ENCODE measurements at regions not wholly inside any gene's neighbourhood (a gene's known extent, or its start where the extent isn't known, plus 50 kb on each side); places are given as distances from the start of the nearest gene placed in this dataset.
"Not testable (repeated sequence)": the region's sequence is repeated elsewhere in the genome, so short reads cannot be mapped to it uniquely, and the experiment has no call there.

DNA sequence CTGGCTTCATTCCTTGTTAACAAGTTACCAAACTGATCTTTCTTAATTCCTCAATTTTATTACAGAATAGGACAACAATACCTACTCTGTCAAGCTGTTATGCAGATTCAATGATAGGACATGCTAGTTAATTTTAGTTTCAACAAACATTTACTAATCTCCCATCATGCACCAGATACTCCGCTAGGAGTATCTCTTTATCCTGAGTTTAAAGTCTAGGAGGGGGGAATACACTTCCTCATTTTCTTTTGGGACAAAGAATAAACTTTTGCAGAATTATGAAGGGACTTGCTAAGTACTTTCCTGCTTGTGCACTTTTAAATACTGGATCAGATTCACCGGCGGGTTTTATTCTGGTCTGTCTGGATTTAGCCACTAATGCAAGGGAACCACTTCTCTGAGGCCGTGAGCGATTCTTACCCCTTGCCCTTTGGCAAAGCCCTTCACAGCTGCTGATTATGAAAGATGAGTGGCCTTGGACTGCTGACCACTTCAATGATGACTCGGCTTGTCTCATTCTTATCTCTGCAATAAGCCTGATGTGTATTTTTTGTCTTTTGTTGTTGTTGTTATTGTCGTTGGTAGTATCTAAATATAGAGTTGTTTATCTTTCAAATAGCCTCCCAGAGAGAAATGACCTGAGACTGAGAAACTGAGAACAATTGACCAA, 73.9 kb downstream of the RMI1 start:
- DNase-seq = no peak

DNA sequence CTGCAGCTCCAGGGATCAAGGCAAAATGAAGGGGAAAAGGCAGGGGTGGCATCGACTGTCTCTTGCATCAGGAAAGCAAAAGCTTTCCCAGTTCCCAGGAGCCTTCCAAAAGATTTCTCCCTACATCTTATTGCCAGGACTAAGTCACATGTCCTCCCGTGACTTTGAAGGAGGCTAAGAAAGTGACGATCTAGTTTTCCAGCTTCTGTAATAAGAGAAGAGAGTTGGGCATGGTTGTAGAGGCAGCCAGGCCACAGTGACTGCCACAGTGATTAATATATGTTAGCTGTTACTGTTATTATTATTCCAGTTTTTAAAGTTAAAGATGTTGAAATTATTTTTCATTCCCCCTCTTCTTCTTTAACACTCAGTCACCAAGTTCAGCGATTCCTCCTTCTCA, 77.1 kb downstream of the RMI1 start:
- no peak for DNase-seq

DNA sequence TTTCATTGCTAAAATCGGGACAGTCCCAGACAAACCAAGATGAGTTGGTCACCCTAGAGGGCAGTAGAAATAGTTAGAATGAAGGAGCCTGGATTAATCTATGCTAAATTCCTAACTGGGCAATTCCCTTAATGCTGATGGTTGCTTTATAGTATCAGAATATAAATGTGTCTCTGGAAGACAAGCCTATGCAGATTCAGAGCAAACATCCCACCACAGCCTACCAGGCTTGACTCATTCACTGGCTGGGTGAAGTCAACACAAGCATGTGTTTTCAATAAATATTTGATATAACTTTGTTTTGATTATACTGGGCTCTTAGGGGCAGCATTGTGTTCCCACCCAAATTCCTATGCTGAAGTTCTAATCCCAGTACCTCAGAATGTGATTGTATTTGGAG, 79.3 kb downstream of the RMI1 start:
- no peak for DNase-seq

DNA sequence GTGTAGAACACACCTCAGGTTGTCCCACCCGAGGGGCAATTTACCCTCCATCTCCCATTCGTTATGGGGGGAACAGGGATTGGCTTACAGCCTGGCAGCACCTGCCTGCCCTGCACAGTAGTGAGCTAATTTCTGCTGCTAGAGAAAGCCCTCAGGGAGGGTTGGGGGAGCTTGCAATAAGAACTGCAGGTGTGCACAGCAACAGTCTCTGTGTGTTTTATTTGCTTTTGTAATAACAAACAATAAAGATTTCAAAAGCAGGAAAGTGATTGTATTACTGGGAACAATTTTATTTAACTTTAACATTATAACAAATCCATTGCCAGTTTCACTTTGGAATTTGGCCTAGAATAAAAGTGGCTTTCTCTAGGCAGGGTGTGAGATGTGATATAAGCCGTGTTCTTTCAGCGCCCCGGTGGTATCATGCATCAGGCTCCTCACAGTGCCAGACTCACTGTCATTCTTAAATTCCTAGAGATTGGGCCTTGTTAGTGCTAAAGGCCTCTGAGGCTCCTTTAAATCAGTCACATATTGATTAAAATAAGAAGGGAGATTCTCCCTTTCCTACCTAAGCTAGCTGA, 81.1 kb downstream of the RMI1 start:
- no peak for DNase-seq

DNA sequence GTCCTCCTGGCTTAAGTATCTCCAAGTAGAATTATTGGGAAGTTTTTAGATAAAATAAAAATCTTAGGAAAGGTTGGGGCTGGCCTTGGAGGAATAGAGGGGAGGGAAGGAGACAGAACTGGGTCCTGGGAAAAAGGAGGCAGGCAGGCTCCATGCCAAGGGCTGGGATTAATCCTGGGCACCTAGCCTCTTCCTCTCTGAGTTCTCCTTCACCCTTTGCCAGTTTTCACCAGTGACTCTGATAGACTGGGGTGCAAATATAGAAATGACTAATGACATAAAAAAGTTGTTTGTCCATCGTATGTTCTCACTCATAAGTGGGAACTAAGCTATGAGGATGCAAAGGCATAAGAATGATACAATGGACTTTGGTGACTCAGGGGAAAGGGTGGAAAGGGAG, 81.9 kb downstream of the RMI1 start:
- no peak for DNase-seq

DNA sequence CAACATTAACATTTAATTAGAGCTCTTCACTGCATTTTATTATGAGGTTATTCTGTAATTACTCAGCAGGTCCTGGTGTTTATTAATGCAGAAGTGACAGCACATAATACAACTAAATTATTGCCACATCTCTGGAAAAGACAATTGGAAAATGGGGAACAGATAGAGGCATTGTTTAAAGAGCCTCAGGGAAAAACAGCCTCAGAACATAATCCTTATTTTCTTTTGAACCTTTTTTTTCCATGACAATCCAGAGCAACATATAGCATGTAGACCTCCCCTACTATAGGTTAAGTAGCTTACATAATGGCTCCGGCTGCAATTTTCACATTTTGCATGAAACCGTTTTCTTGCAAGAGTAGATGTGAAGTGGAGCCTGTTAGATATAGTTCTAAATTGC, 87.2 kb downstream of the RMI1 start:
- DNase-seq = no peak

DNA sequence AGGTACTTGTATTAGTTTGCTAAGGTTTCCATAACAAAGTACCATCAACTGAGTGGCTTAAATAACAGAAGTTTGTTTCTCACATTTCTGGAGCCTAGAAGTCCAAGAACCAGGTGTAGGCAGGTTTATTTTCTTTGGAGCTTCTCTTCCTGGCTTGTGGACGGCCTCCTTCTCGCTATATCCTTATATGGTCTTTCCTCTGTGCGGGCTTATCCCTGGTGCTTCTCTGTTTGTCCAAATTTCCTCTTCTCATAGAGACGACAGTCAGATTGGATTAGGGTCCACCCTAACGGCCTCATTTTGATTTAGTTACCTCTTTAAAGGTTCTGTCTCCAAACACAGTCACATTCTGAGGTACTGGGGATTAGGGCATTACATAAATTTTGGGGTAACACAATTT, 88.3 kb downstream of the RMI1 start:
- DNase-seq = no peak

GRCh38 chr9:84070590-84070989, 90.0 kb downstream of the RMI1 start:
- no peak for DNase-seq

DNA sequence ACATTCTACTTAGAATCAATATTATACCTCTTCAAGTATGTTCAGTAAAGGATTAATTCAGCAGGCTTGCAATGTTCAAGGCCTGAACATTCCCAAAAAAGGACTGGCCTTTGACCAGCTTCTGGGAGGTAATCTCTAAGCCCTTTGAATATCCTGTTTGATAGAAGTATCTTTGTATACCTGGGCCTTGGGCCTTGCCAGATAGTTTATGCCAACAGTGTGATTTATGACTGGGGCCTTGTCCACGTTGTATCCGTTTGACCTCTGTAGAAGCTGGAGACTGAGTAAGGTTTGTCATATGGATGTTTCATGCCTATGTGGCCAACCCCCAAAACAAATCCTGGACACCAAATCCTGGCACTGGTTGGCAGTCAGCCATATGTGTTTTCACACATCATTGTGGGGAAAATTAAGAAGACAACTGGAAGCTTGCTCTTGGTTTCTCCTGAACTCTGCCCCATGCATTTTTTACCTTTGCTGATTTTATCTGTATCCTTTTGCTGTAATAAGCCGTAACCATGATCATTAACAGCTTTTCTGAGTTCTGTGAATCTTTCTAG, 92.1 kb downstream of the RMI1 start:
- no peak for DNase-seq

DNA sequence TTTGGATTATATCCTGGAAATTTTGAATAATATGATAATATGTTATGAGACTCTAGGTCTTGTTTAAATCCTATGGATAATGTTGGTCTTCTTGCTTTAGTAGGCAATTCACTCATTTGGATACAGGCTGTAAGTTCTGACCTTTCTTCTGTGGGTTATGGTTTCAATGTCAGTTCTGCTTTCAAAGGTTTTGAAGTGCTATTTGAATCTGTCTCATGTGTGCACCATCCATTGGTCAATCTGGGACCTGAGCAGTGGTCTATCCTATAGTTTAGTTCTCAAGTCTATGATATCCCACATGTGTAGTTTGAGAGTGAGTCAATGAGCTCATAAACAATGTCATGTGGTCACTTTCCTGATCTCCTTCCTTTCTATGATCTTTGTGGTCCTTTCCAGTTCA, 94.4 kb downstream of the RMI1 start:
- DNase-seq = no peak

- DNase-seq = no peak
Observed at GRCh38 chr9:84076384-84076783, 95.8 kb downstream of the RMI1 start.

GRCh38 chr9:84077816-84078215, 97.2 kb downstream of the RMI1 start:
- not testable (repeated sequence) for DNase-seq

GRCh38 chr9:84079994-84080393, 99.4 kb downstream of the RMI1 start:
- DNase-seq = no peak

- DNase-seq = no peak
Observed at GRCh38 chr9:84101964-84102632, 121.5 kb downstream of the RMI1 start.

DNA sequence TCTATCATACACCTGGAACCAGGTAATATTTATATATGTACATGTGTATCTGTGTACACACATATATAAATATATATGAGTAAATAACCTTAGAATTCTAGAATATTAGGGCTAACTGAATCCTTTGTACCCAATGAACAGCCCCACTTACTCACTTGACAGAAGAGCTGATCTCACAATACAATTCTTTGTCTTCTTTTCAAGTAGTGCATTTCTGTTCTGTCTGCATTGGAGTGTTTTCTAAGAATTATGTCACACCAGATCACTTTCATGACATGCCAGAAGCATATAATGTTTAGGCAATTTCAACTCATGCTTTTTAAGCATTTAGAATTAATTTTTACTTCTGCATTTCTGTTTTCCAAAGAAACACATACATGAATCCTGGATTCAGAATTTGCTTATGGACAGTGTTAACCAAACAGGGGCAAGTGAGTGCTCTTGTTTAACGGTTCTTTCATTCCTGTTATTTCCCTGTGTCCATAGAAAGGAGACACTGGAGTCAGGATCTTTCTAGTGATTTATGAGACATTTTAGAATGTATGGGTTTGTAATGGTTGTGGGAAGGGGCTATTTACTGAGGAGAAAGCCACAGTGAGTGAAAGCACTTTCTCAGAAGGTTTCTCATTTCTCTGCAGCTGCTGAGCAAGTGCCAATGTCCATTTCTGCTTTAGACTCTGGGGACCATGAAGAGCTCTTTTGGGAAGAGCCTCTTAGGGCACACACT, 123.2 kb downstream of the RMI1 start:
- DNase-seq = no peak

DNA sequence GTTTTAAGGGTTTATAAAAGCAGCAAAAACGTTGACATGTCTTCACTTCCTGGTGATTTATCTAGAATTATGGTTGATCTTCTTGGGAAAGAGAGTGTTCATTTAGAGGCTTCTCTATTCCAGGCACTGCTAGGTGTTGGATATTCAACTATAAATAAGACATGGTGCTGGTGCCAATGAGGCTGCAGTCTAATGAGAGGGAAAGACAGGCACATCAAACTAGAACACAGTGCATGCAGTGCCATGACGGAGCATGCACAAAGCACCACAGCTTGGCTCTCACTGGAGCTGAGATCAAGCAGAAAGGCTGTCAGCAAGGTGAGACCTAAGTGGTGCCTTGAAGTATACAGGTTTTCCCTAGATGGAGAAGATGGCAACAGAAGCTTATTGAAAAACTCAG, 126.5 kb downstream of the RMI1 start:
- DNase-seq = no peak

GRCh38 chr9:84107995-84108394, 127.4 kb downstream of the RMI1 start:
- no peak for DNase-seq

DNA sequence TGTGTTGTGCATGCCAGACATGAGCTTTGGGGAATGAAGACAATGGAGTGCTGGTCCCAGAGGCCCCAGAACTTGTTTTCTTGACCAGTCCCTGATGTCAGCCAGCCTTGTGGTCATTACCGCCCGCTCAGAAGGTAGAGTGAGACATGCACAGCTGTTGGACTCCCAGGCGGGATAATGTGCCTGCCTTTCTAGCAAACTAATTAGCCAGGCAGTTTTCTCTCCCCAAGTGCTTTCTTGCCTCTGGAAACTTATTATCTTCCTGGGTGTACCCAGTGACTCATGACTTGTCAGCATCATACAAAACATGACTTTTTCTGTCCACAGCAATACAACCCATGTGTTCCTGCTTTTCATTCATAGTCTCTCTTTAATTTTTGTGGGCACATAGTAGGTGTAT, 131.1 kb downstream of the RMI1 start:
- peak; percentile 3 for DNase-seq

GRCh38 chr9:84121991-84122523, 141.5 kb downstream of the RMI1 start:
- DNase-seq = peak; percentile 9

- no peak for DNase-seq
Observed at GRCh38 chr9:84122572-84122971, 142.0 kb downstream of the RMI1 start.

DNA sequence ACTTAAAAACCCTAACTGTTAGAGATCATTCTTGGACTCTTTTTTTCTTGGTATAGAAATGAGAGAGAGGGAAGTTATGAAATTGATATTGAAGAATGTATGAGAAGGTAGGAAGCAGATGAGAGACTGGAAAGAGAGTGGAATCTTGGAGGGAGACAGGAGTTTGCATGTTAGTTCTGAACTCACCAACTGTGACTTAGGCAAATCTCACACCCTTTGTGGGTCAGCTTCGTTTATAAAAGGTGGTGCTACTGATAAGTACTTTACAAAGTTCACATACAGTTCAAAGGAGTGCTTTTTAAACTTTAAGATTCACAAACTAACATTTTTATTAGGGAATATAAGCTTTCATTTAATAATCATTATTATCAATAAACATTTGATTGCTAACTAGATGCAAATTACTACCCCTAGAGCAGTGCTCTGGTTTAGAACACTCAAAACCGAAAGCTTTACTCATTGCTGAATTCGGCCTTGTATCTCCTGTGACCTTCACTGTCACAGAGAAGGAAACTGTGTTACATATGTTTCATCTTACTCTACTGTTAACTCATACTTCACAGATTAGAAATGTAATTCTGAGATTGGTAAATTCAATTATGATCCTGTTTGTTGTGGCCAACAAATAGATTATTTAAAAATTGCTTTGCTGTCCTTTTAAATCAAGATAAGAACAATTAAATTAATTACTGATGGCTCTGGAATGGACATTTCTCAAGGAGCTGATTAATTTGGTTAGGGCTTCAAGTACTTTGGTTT, 143.2 kb downstream of the RMI1 start:
- no peak for DNase-seq

- DNase-seq = no peak
Observed at GRCh38 chr9:84125046-84125445, 144.4 kb downstream of the RMI1 start.

GRCh38 chr9:84129529-84129928, 148.9 kb downstream of the RMI1 start:
- no peak for DNase-seq

All from HCEC 1CT (cell line).